ACC112 (cell line): ENCODE measurements at regions not wholly inside any gene's neighbourhood (a gene's known extent, or its start where the extent isn't known, plus 50 kb on each side); places are given as distances from the start of the nearest gene placed in this dataset.

Experiments
- H2AFZ ChIP-seq: fragments of 200-600 bp; sonication (generic); one replicate; pipeline ENCODE4 v1.6.0; 2017; ENCODE audit warnings: antibody characterized with exemption, low read length; ENCODE audit not compliant: unreplicated experiment
- H3K27ac ChIP-seq: fragments of 200-600 bp; sonication (generic); 2 replicates; pipeline ENCODE4 v1.5.1; 2014; ENCODE audit warnings: low read depth, mild to moderate bottlenecking, antibody characterized with exemption, low read length, moderate library complexity
- H3K27me3 ChIP-seq: fragments of 200-600 bp; sonication (generic); 2 replicates; pipeline ENCODE4 v1.6.1; 2014; ENCODE audit warnings: mild to moderate bottlenecking, antibody characterized with exemption, low read length, moderate library complexity, mixed read lengths; ENCODE audit not compliant: insufficient read depth
- H3K36me3 ChIP-seq: fragments of 200-600 bp; sonication (generic); 2 replicates; pipeline ENCODE4 v1.6.1; 2016; ENCODE audit warnings: mild to moderate bottlenecking, antibody characterized with exemption, low read length, moderate library complexity, mixed read lengths; ENCODE audit not compliant: insufficient read depth
- H3K4me1 ChIP-seq: fragments of 200-600 bp; sonication (generic); one replicate; pipeline ENCODE4 v1.6.1; 2016; ENCODE audit warnings: low read length, mixed read lengths; ENCODE audit not compliant: insufficient read depth, unreplicated experiment, control insufficient read depth
- H3K4me3 ChIP-seq: fragments of 200-600 bp; sonication (generic); 2 replicates; pipeline ENCODE4 v1.5.1; 2014; ENCODE audit warnings: mild to moderate bottlenecking, low read depth, low read length
- H3K79me2 ChIP-seq: fragments of 200-600 bp; sonication (generic); one replicate; pipeline ENCODE4 v1.6.0; 2016; ENCODE audit warnings: low read length; ENCODE audit not compliant: control insufficient read depth, unreplicated experiment, insufficient read depth

DNA sequence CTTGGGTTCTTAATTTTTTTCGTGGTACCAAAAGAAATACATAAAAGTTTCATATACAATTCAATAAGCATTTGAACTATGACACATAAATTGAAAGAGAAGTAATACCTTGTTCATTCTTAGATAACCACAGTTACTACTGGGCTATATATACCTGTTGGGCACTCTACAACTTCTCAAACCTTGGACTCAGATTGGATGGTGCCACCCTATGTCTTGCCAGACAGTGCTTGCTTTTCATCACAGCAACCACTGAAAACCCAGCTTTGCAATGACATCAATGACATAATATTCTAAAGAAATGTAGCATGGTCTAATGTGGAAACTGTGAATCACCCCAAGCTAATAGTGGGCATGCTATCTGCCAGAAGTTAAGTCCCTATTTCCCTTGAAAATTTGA lies 62.8 kb upstream of the DPH5 start:
- H3K27me3 ChIP-seq = no peaks in the 10 kb centered on the region
- H3K36me3 ChIP-seq = no peaks in the 10 kb centered on the region
- no peaks in the 10 kb centered on the region for H3K4me1 ChIP-seq
- no peaks in the 10 kb centered on the region for H3K79me2 ChIP-seq
- no peak overlapping the region for H3K4me3 ChIP-seq
- no peak overlapping the region for H3K27ac ChIP-seq
- H2AFZ ChIP-seq = no peak overlapping the region

DNA sequence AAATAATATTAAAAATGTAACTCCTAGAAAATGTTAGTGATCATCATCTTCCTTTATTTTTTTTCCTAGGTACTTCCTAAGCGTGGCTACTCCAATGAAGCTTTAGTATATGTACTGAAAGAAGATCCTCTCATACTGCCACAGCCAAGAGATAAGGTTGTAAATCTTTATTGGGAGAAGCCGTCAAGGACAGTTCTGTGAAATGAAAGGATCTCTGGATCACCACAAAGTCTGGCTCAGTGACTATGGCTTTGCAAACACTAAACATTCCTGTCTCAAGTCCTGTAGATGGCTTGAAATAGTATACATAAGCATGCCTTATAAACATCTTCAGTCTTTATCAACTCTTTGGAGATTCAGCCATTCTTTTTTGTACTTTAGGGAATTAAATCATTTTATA lies 61.2 kb upstream of the DPH5 start:
- Histone ChIP-seq H3K4me1 (no peaks in the 10 kb centered on the region), H2AFZ (no peak overlapping the region), H3K27me3 (no peaks in the 10 kb centered on the region), H3K27ac (no peak overlapping the region), H3K4me3 (no peak overlapping the region), H3K79me2 (no peaks in the 10 kb centered on the region), H3K36me3 (no peaks in the 10 kb centered on the region)

DNA sequence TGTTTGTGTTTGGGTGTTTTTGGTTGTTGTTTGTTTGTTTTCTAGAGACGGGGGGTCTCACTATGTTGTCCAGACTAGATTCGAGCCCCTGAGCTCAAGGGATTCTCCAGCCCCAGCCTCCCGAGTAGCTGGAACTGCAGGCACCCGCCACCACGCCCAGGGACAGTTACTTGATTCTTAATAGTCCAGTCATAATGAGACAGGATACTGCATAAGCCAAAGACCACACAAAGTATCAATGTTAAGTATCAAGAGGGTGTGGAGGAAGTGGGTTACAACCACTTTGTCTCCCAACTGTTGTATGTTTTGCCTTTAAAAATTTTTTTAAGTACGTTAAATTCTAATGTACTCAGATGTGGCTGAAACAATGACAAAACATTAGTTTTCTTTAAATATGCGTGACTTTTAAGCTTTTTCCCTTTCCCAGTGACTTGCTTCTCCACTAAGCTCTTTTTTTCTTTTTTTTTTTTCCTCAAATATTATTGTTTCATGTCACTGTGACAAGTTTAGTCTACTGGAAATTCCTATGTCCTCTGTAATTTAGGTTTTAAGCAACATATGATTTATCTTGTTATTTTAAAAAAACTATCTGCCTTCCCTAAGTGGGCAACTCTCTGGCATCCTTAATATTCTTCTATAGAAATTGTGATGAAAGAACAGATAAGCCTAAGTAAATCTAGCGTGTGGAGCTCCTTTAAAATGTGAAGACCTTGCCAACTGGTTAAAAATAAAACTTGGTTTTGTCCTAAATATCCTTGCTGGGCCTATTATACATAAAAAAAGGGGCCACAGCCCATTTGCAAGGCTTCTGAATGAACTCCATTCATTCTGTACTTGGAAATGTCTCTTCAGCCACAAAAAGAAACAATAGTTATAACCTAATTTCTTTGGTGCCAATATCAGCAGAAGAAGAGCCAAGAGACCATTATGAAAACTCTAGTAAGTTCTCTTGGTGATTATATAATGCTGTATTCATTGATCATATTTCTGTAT lies 56.2 kb upstream of the DPH5 start:
- Histone ChIP-seq H3K4me3 (no peak overlapping the region), H3K27me3 (no peaks in the 10 kb centered on the region), H3K4me1 (no peaks in the 10 kb centered on the region), H3K79me2 (no peaks in the 10 kb centered on the region), H3K27ac (no peak overlapping the region), H2AFZ (no peak overlapping the region), H3K36me3 (peaks cover 7% of the 10 kb centered on the region; the same call in 1 of the 2 replicates)

DNA sequence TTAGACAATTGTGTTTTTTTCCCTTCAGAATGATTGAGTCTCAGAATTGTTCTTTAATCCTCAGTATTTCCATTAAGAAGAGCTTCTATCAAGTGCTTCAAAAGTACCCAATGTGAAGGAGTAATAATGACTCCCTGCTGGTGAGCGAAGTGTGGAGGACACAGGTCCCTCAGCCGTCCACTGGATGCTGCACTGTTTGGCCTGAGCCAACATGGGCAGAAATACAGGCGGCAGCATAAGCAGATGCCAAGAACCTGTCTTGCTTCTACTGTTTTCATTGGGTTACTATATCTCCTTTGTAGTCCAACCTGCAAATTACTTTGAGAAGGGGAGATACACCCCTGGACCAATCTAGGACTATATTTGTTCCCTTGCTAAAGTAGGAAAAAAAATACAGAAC lies 55.3 kb upstream of the DPH5 start:
- H3K27me3 ChIP-seq = no peaks in the 10 kb centered on the region
- no peaks in the 10 kb centered on the region for H3K79me2 ChIP-seq
- H2AFZ ChIP-seq = no peak overlapping the region
- H3K4me1 ChIP-seq = no peaks in the 10 kb centered on the region
- peaks cover 7% of the 10 kb centered on the region; the same call in 1 of the 2 replicates for H3K36me3 ChIP-seq
- H3K4me3 ChIP-seq = no peak overlapping the region
- no peak overlapping the region for H3K27ac ChIP-seq

DNA sequence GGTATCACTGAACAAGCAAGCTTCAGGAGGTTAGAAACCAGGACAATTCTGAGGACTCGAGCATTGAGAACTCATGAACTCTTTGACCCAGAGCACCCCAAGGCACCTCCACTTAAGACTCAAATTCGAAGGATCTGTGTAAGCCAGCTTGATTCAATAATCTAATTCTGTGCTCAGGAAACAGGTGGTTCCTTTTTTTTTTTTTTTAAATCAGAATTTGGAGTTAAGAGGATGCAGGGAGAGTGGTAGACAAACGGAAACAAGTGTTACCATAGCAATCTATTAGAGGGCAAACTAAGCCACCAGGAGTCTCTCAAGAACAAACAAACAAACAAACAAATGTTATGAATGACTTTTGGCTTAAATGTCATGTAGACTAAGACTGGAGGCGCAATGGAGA lies 53.8 kb upstream of the DPH5 start:
- no peak overlapping the region for H3K27ac ChIP-seq
- no peak overlapping the region for H3K4me3 ChIP-seq
- peaks cover 7% of the 10 kb centered on the region; the same call in 1 of the 2 replicates for H3K36me3 ChIP-seq
- H3K4me1 ChIP-seq = no peaks in the 10 kb centered on the region
- H3K79me2 ChIP-seq = no peaks in the 10 kb centered on the region
- H3K27me3 ChIP-seq = no peaks in the 10 kb centered on the region
- H2AFZ ChIP-seq = no peak overlapping the region

DNA sequence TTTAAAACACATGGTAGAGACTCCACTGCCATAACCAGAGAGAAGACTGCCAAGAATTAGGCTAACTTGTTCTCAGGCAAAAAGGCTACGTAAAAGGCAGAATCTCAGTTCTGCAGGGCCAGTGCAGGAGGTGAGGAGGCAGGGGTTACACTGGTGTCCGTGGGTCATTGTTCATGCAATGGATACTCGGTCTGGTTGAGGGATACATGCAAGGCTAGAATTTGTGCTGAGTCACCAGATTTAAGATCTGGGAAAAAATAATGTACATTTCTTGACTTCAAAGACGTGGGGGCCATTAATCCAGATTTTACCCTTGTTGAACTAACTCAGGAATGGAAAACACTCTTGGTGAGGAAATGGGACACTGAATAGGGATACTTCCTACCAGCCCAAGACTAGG lies 52.3 kb upstream of the DPH5 start:
- H3K27ac ChIP-seq = no peak overlapping the region
- peaks cover 7% of the 10 kb centered on the region; the same call in 1 of the 2 replicates for H3K36me3 ChIP-seq
- H3K4me1 ChIP-seq = no peaks in the 10 kb centered on the region
- H3K27me3 ChIP-seq = no peaks in the 10 kb centered on the region
- H3K4me3 ChIP-seq = no peak overlapping the region
- H3K79me2 ChIP-seq = no peaks in the 10 kb centered on the region
- no peak overlapping the region for H2AFZ ChIP-seq

DNA sequence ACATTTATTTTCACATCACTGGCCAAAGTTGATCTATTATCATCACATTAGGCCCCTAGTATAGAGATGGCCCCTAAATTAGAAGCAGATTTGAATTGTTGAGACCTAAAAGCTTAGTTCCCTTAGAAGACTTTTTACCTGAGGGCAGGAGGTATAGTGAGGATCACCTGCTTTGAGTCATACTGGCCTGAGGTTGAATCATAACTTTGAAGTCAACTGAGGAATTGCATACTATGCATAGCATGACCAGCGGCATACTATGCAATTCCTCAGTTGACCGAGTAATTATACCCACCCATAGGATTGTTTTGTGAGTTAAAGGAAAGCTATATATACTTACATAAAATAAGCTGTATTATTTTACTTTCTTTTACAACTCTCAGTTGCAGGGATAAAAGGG lies 50.3 kb upstream of the DPH5 start:
- Histone ChIP-seq H3K4me3 (no peak overlapping the region), H3K27me3 (no peaks in the 10 kb centered on the region), H3K4me1 (no peaks in the 10 kb centered on the region), H3K27ac (no peak overlapping the region), H3K79me2 (no peaks in the 10 kb centered on the region), H2AFZ (no peak overlapping the region), H3K36me3 (peaks cover 7% of the 10 kb centered on the region; the same call in 1 of the 2 replicates)
